Peyer's patch (tissue), 4 donors: ENCODE measurements at regions not wholly inside any gene's neighbourhood (a gene's known extent, or its start where the extent isn't known, plus 50 kb on each side); places are given as distances from the start of the nearest gene placed in this dataset.

Experiments used
- POLR2A ChIP-seq, 2 donors: fragments of 450-650 bp; IDR thresholded peaks; one replicate each; pipeline ENCODE4 v1.5.1; 2017; ENCODE audit warnings: antibody characterized with exemption in 2 of 2, mild to moderate bottlenecking in 2 of 2, moderate library complexity in 2 of 2
- TF ChIP-seq, protein P1 (sequence below), 6 experiments: fragments of 450-650 bp in 4 of 6; fragments of 200-600 bp in 2 of 6; sonication (generic) in 1 of 6; IDR thresholded peaks; one replicate each; pipeline ENCODE4 v1.5.1; 2017 to 2019; ENCODE audit warnings: antibody characterized with exemption in 6 of 6, mild to moderate bottlenecking in 3 of 6, moderate library complexity in 1 of 6

DNA sequence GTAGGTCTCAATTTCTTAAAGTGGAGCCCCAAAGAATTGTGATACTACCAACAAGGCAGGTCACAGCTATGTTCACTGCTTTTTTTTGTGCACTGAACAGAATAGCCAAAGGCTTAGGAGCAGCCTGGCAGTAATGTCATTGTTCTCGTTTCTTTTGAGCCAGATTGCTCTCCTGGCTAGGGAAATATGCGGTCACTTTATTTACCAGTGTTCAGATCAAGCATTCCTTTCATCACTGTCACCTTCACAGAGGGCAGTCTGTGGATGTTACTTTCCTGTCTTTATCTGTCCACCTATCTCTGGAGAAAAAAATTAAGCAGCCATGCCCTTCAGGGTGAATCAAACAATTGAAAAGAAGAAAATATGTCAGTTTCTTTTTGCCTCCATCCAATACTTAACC lies 159.6 kb downstream of the BTG1 start:
- TF ChIP-seq, protein P1, sequence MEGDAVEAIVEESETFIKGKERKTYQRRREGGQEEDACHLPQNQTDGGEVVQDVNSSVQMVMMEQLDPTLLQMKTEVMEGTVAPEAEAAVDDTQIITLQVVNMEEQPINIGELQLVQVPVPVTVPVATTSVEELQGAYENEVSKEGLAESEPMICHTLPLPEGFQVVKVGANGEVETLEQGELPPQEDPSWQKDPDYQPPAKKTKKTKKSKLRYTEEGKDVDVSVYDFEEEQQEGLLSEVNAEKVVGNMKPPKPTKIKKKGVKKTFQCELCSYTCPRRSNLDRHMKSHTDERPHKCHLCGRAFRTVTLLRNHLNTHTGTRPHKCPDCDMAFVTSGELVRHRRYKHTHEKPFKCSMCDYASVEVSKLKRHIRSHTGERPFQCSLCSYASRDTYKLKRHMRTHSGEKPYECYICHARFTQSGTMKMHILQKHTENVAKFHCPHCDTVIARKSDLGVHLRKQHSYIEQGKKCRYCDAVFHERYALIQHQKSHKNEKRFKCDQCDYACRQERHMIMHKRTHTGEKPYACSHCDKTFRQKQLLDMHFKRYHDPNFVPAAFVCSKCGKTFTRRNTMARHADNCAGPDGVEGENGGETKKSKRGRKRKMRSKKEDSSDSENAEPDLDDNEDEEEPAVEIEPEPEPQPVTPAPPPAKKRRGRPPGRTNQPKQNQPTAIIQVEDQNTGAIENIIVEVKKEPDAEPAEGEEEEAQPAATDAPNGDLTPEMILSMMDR (IDR thresholded peaks at IDR 0.05) = no peak
- no peak for TF ChIP-seq POLR2A (IDR thresholded peaks at IDR 0.05)
